Small intestine (tissue), 7 donors: ENCODE measurements at regions not wholly inside any gene's neighbourhood (a gene's known extent, or its start where the extent isn't known, plus 50 kb on each side); places are given as distances from the start of the nearest gene placed in this dataset.

Experiments used
- DNase-seq, 2 donors: peaks; one replicate each; pipeline versions ENCODE4 v3.0.0 to v3.0.0-alpha.2; 2013
- FAIRE-seq: peaks from 2 replicates; lab custom pipeline; 2012; peaks lifted over from hg19 to GRCh38; lab: Jason Lieb, UNC
- H3K27ac ChIP-seq, 3 donors: one replicate each; pipeline ENCODE4 v1.5.1; 2013; ENCODE audit warnings: low read length in 2 of 3, mild to moderate bottlenecking in 2 of 3, control low read depth in 1 of 3, inconsistent platforms in 1 of 3, low read depth in 1 of 3, moderate library complexity in 1 of 3
- H3K27me3 ChIP-seq, 3 donors: one replicate each; pipeline ENCODE4 v1.6.1; 2013; ENCODE audit warnings: low read length in 3 of 3, inconsistent platforms in 1 of 3; ENCODE audit not compliant: control insufficient read depth in 3 of 3, insufficient read depth in 3 of 3
- H3K36me3 ChIP-seq, 3 donors: one replicate each; pipeline ENCODE4 v1.6.1; 2013; ENCODE audit warnings: low read length in 3 of 3, inconsistent platforms in 1 of 3, low read depth in 1 of 3, mild to moderate bottlenecking in 1 of 3, moderate library complexity in 1 of 3; ENCODE audit not compliant: control insufficient read depth in 3 of 3, insufficient read depth in 2 of 3
- H3K4me1 ChIP-seq, 3 donors: one replicate each; pipeline ENCODE4 v1.6.1; 2013; ENCODE audit warnings: low read length in 2 of 3, inconsistent platforms in 1 of 3, low read depth in 1 of 3, mild to moderate bottlenecking in 1 of 3, moderate library complexity in 1 of 3; ENCODE audit not compliant: control insufficient read depth in 3 of 3, insufficient read depth in 2 of 3
- H3K4me3 ChIP-seq, 3 donors: one replicate each; pipeline ENCODE4 v1.5.1; 2013; ENCODE audit warnings: low read length in 3 of 3, control low read depth in 1 of 3, inconsistent platforms in 1 of 3, low read depth in 1 of 3, mild to moderate bottlenecking in 1 of 3, moderate library complexity in 1 of 3
- H3K9me3 ChIP-seq, 2 donors: one replicate each; pipeline ENCODE4 v1.6.1; 2013; ENCODE audit warnings: low read depth in 1 of 2, low read length in 1 of 2; ENCODE audit not compliant: control insufficient read depth in 2 of 2, insufficient read depth in 1 of 2
- WGBS, 3 donors: extraction: QIAGEN DNeasy Blood & Tissue Kit; methylation state at CpG; one replicate each; pipeline ENCODE4 v1.1.7; 2013; 5-methylcytosine and 5-hydroxymethylcytosine counted together
- donor health status: healthy with polysubstance abuse.
- donor health status: control.
- donor health status: control.
- donor health status: Bipolar disorder and iron deficiency.
- donor health status: healthy.

GRCh38 chr6:43983191-43983590 lies 144.1 kb downstream of the MRPL14 start:
- FAIRE-seq (no peak), DNase-seq (no peak)
- peaks cover 0 to 3% (median 0%) of the 10 kb centered on the region in 3 donors for H3K27me3 ChIP-seq
- no peaks in the 10 kb centered on the region for H3K36me3 ChIP-seq
- 63 to 96% (median 94%) methylated on average over 2 of the region's 2 CpGs for WGBS, 3 donors
- no peak overlapping the region for H3K4me3 ChIP-seq
- H3K9me3 ChIP-seq = no peaks in the 10 kb centered on the region
- H3K4me1 ChIP-seq = peaks cover 0 to 21% (median 0%) of the 10 kb centered on the region in 3 donors
- H3K27ac ChIP-seq = no peak overlapping the region

- no peaks in the 10 kb centered on the region for H3K9me3 ChIP-seq
- H3K4me3 ChIP-seq = no peak overlapping the region
- DNase-seq (no peak), FAIRE-seq (no peak)
- peaks cover 1 to 31% (median 3%) of the 10 kb centered on the region in 3 donors for H3K4me1 ChIP-seq
- WGBS, 3 donors = 43 to 83% (median 51%) methylated on average over 2 of the region's 2 CpGs
- H3K27me3 ChIP-seq = peaks cover 0 to 3% (median 0%) of the 10 kb centered on the region in 3 donors
- H3K27ac ChIP-seq = no peak overlapping the region
- no peaks in the 10 kb centered on the region for H3K36me3 ChIP-seq
These were observed 145.1 kb downstream of the MRPL14 start for GRCh38 chr6:43982084-43982625.

- no peak overlapping the region for H3K4me3 ChIP-seq
- H3K27me3 ChIP-seq = peaks cover 0 to 3% (median 0%) of the 10 kb centered on the region in 3 donors
- no peak overlapping the region for H3K27ac ChIP-seq
- 75 to 91% (median 82%) methylated on average over 4 of the region's 4 CpGs for WGBS, 3 donors
- H3K4me1 ChIP-seq = peaks cover 2 to 27% (median 3%) of the 10 kb centered on the region in 3 donors
- H3K9me3 ChIP-seq = peaks cover 0 to 1% of the 10 kb centered on the region in 2 donors
- FAIRE-seq = no peak
- no peak for DNase-seq
- H3K36me3 ChIP-seq = no peaks in the 10 kb centered on the region
These were observed 145.8 kb downstream of the MRPL14 start for GRCh38 chr6:43981363-43981990.

- H3K9me3 ChIP-seq = peaks cover 0 to 11% of the 10 kb centered on the region in 2 donors
- WGBS, 3 donors = 74 to 86% (median 84%) methylated on average over 12 of the region's 12 CpGs
- no peaks in the 10 kb centered on the region for H3K36me3 ChIP-seq
- H3K27ac ChIP-seq = no peak overlapping the region
- no peak for FAIRE-seq
- no peak overlapping the region for H3K4me3 ChIP-seq
- DNase-seq = no peak
- H3K4me1 ChIP-seq = peaks cover 2 to 26% (median 3%) of the 10 kb centered on the region in 3 donors
- H3K27me3 ChIP-seq = peaks cover 0 to 3% (median 0%) of the 10 kb centered on the region in 3 donors
These were observed 147.1 kb downstream of the MRPL14 start for GRCh38 chr6:43980004-43980795.

GRCh38 chr6:43979525-43979924 lies 147.7 kb downstream of the MRPL14 start:
- FAIRE-seq (no peak), DNase-seq (no peak)
- H3K36me3 ChIP-seq = no peaks in the 10 kb centered on the region
- peaks cover 0 to 3% (median 0%) of the 10 kb centered on the region in 3 donors for H3K27me3 ChIP-seq
- H3K4me1 ChIP-seq = peaks cover 2 to 24% (median 3%) of the 10 kb centered on the region in 3 donors
- H3K9me3 ChIP-seq = peaks cover 0 to 11% of the 10 kb centered on the region in 2 donors
- no peak overlapping the region for H3K4me3 ChIP-seq
- 61 to 78% (median 73%) methylated on average over 4 of the region's 4 CpGs for WGBS, 3 donors
- no peak overlapping the region for H3K27ac ChIP-seq

GRCh38 chr6:43978473-43979346 lies 148.5 kb downstream of the MRPL14 start:
- peaks cover 2 to 20% (median 3%) of the 10 kb centered on the region in 3 donors for H3K4me1 ChIP-seq
- no peak for FAIRE-seq
- no peak overlapping the region for H3K27ac ChIP-seq
- H3K9me3 ChIP-seq = peaks cover 0 to 11% of the 10 kb centered on the region in 2 donors
- peaks cover 0 to 3% (median 0%) of the 10 kb centered on the region in 3 donors for H3K27me3 ChIP-seq
- no peak for DNase-seq
- H3K36me3 ChIP-seq = no peaks in the 10 kb centered on the region
- no peak overlapping the region for H3K4me3 ChIP-seq
- 80 to 83% (median 81%) methylated on average over 13 of the region's 13 CpGs for WGBS, 3 donors

- Histone ChIP-seq H3K27me3 (no peaks in the 10 kb centered on the region), H3K36me3 (no peaks in the 10 kb centered on the region), H3K27ac (peak overlapping the region in 1 of 3 donors; percentile 49), H3K4me3 (no peak overlapping the region), H3K4me1 (peaks cover 3 to 21% (median 5%) of the 10 kb centered on the region in 3 donors), H3K9me3 (peaks cover 0 to 11% of the 10 kb centered on the region in 2 donors)
- FAIRE-seq = no peak
- WGBS, 3 donors = 43 to 54% (median 47%) methylated on average over 10 of the region's 10 CpGs
- peak in 1 of 2 donors; percentile 63 for DNase-seq
These were observed 149.7 kb downstream of the MRPL14 start for GRCh38 chr6:43977404-43978111.
